GM19238 (cell line): ENCODE measurements at regions not wholly inside any gene's neighbourhood (a gene's known extent, or its start where the extent isn't known, plus 50 kb on each side); places are given as distances from the start of the nearest gene placed in this dataset.
"Not testable (repeated sequence)": the region's sequence is repeated elsewhere in the genome, so short reads cannot be mapped to it uniquely, and the experiment has no call there.

Source experiments
- DNase-seq: peaks from one replicate; pipeline ENCODE4 v3.0.0; 2011; ENCODE audit warnings: low spot score; ENCODE audit not compliant: insufficient read length

- no peak for DNase-seq
These were observed 622.3 kb downstream of the TMEM114 start for GRCh38 chr16:7967996-7968509.

DNA sequence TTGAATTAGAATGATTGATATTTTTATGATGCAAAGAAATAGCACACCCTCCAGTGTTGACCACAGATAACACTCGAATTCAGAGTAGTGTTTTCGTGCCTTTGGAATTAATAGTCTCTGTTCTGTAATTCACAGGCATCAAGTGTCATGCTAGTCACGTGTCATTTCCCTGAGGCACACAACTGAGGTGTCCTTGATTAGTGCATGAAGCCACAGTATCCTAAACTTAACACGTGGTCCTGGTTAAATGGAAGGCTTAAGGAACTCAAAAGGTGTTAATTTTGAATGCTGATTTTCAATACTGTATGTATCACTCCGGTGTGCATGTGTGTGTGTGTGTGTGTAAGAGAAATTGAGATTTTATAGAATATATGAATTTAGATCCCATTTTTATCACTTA is 625.6 kb downstream of the TMEM114 start:
- no peak for DNase-seq

DNA sequence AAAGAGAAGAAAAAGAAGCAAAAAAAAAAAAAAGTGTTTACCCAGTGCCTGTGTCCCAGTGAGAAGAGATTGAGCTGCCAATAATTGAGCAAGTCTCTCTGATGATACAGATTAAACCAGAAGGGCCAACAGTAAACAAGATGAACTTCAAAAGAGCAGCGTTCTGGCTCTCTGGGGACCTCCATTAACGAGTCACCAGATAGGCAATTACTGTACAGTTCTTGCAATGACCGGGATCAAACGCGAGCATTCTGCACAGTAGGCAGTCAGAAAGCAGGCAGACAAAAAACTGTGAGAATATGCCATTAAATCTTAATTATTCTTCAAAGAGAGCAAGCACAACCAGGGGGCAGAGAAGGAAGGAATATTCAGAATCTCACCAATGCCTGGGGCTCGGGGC is 626.1 kb downstream of the TMEM114 start:
- DNase-seq = no peak

- no peak for DNase-seq
These were observed 628.0 kb downstream of the TMEM114 start for GRCh38 chr16:7962091-7962879.

- DNase-seq = no peak
These were observed 624.5 kb downstream of the RBFOX1 start for GRCh38 chr16:7957151-7957550.

- no peak for DNase-seq
These were observed 620.7 kb downstream of the RBFOX1 start for GRCh38 chr16:7953360-7953759.

DNA sequence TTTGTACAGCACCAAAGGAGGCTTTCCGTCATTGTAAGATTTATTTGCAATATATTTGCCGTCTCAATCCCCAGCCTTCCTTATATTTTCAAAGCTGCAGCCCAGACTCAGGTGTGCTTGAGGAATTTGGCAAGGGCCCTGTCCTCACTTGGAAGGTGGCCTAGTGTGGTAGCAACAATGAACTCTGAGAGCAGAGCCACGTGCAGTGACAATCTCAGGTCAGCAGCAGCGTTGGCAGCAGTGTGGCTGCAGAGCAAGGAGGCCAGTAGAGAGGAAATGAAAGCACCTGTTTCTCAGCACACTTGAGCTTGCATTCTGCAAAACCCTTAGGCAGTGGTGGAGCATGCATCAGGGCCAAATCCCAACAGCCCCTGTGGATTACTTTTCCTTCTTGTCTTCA is 613.5 kb downstream of the RBFOX1 start:
- DNase-seq = no peak

DNA sequence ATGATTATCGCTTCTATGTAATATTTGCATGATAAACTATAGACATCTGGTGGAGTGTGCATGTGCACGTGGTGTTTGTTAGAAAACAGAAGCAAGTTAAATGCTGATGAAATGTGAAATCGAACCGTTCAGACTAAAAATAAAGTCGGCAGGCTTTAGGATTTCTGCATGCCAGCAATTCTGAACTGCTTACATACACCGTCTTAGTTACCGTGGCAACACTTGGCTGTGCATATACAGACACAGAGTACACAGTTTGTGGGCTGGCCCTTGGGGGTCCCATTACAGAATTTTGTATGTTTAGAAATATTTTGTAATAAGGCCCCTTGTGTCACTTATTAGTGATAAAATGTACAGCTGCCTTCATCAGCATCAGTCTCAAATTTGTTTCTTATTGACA is 605.5 kb downstream of the RBFOX1 start:
- no peak for DNase-seq

GRCh38 chr16:7921345-7921744 is 588.7 kb downstream of the RBFOX1 start:
- no peak for DNase-seq

DNA sequence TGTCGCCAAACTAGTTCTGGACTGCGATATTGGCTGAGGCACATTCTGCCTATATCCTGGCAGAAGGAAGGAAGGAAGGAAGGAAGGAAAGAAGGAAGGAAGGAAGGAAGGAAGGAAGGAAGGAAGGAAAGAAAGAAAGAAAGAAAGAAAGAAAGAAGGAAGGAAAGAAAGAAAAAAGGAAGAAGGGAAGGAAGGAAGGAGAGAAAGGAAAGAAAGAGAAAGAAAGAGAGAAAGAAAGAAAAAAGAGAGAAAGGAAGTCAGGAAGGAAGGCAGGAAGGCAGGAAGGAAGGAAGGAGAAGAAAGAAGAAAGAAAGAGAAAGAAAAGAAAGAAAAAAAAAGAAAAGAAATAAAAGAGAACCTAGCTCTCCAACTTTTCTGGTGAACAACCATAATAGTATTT is 587.1 kb downstream of the RBFOX1 start:
- DNase-seq = no peak

DNA sequence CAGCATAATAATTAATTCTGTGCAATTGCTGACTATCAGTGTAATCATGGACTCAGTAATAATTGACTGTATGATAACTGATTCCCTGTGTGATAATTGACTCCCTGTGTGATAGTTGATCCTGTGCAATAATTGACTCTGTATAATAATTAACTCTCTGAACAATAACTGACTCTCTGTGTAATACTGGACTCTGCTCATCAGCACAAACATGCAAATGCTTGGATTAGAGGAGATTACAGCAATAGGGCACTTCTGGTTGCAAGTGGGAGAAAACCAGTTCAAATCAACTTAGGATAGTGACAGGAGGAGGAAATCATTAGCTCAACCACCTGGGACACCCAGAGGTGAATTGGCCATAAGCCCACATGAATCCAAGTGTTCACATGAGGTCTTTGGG is 582.1 kb downstream of the RBFOX1 start:
- DNase-seq = no peak

DNA sequence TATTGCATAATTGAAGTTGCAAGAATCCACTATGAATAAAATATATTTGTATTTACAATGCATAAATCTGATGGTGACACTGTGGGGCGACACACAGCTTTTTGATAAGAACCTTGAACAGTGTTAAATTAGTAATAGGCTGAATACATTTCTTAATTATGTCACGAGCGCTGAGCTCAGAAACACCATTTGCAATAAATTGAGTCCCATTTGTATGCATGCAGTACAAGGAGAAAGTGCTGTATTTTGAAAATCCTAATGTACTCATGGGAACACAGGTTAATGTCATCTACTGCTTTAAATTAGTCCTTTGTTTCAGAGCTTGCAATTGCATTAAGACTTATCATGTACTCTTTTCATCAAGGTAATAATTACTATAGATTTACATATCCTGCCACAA is 579.5 kb downstream of the RBFOX1 start:
- DNase-seq = no peak

GRCh38 chr16:7910116-7910515 is 577.5 kb downstream of the RBFOX1 start:
- no peak for DNase-seq

DNA sequence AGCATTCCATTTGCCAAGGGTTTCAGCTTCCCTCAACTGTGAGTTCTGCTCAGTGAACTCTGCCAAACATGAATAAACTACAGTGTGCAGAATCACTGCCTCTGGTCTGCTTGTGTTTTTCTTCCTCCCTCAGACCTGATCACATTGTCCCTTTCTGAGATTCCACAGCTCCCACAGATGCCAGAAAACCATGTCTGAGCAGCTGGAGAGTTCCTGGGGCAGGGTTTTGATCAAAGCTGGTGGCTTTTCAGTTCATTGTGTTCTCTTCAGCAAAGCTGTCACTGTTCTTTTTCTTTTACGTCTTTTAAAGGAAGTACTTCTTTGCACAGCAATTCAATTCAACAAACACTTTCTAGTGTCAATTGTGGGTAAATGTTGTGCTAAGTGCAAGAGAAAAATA is 555.8 kb downstream of the RBFOX1 start:
- no peak for DNase-seq

DNA sequence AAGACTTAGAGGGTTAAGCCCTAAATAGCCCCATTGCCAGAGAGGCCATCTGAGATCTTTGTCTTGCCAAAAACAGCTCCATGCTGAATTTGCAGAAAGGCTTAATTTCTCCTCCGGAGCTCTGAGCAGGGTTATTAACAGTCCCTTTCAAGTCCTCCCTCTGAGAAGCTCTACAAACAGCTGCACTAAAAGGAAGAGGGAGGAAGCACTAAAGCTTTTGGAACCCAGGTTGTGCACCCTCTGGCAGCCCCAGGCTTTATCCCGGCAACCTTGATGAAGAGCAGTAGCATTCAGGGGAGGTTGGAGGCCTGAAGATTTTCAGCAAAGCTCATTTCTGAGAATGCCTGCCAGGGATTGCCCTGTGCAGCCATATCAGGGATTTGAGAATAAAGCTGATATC is 554.7 kb downstream of the RBFOX1 start:
- no peak for DNase-seq

- DNase-seq = no peak
These were observed 539.3 kb downstream of the RBFOX1 start for GRCh38 chr16:7871979-7872378.

DNA sequence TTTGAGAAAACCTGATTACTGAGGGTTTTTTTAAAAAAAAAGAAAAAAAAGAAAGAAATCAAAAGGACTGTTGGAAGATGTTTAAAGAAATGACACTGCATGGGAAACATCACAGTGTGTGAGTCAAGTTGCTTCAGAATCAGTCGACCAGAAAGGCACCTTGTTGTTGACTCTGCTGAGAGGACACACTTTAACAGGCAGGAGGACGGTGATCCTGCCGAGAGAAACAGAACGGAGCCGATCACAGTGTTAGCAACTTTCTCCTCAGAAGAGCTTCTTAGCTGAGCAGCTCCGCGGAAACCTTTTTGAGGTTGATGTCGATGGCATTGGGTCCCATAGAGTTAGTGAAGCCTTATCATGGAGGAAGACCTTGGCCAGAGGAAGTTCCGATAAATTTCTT is 538.7 kb downstream of the RBFOX1 start:
- DNase-seq = no peak

DNA sequence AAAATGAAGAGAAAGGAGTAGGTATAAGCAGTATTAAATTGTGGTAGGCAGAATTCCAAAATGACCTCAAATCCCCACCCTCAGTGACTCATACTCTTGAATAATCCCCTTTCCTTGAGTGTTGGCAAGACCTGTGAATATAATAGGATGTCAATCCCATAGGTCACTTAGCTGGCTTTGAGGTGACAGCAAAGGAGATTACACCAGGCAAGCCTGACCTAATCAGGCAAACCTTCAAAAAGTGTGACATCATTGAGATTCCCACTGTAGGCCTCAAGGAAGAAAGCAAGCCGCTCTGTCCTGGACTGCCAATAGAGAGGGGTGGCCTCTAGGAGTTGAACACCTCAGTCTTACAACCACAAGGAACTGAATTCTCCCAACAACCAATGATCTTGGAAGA is 535.2 kb downstream of the RBFOX1 start:
- DNase-seq = no peak

- DNase-seq = no peak
These were observed 533.5 kb downstream of the RBFOX1 start for GRCh38 chr16:7866144-7866543.

DNA sequence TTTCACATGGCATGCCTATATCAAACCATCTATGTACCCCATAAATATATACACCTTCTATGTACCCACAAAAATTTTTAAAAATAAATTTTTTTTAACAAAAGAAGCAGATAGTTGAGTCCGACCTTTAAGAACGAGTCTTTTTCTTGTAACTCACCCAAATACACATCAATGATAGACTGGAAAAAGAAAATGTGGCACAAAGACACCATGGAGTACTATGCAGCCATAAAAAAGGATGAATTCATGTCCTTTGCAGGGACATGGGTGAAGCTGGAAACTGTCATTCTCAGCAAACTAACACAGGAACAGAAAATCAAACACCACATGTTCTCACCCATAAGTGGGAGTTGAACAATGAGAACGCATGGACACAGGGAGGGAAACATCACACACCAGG is 532.7 kb downstream of the RBFOX1 start:
- not testable (repeated sequence) for DNase-seq

GRCh38 chr16:7861891-7862582 is 529.4 kb downstream of the RBFOX1 start:
- DNase-seq = no peak

DNA sequence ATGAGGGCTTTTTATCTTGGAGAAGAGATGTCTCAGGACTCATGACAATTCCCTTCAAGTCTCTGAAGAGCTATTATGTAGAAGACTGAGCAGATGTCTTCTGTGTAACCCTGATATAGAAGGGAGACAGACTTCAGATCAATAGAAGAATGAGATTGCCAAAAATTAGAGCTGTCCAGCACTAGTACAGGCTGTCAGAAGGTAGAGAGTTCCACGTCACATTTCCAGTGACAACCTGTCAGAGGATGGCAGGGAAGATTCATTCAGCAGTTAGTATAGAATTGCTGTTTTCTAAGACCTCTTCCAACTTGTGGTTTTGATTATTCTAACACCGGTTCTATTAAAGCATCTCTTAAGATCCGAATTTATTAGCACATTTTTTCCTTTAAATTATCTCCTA is 520.6 kb downstream of the RBFOX1 start:
- no peak for DNase-seq

GRCh38 chr16:7849841-7850240 is 517.2 kb downstream of the RBFOX1 start:
- DNase-seq = no peak
